ENCODE measurements at regions not wholly inside any gene's neighbourhood (a gene's known extent, or its start where the extent isn't known, plus 50 kb on each side); places are given as distances from the start of the nearest gene placed in this dataset.

DNA sequence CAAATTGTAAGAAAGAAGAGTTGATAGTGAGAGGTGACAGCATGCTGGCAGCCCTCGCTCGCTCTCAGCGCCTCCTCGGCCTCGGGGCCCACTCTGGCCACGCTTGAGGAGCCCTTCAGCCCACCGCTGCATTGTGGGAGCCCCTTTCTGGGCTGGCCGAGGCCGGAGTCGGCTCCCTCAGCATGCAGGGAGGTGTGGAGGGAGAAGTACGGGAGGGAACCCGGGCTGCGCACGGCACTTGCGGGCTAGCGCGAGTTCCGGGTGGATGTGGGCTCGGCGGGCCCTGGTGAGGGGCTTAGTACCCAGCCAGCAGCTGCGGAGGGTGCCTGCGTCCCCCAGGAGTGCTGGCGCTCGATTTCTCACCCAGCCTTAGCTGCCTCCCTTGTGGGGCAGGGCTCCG is 539.7 kb upstream of the CCDC179 start:
- DNase-seq (no peak), ATAC-seq (no peak)
- no peaks in the 10 kb centered on the region for H3K4me1 Mint-ChIP-seq
- Histone ChIP-seq H3K4me3 (ENCODE audit: low read length) (no peak overlapping the region), H3K4me1 (ENCODE audit: control insufficient read depth in 2 of 2, insufficient read depth in 2 of 2, low read length in 2 of 2) (no peaks in the 10 kb centered on the region), H3K36me3 (ENCODE audit: control insufficient read depth in 2 of 3, insufficient read depth in 3 of 3, low read length in 3 of 3) (no peaks in the 10 kb centered on the region), H3K27ac (ENCODE audit: low read depth, low read length) (no peak overlapping the region), H3K27me3 (ENCODE audit: control insufficient read depth in 2 of 2, insufficient read depth in 2 of 2, low read length in 2 of 2) (no peaks in the 10 kb centered on the region), H3K9me3 (ENCODE audit: control insufficient read depth in 2 of 3, low read length in 3 of 3) (peaks cover 0 to 11% (median 0%) of the 10 kb centered on the region in 3 experiments)
- H3K27me3 Mint-ChIP-seq: no peaks in the 10 kb centered on the region
- H3K4me3 Mint-ChIP-seq: no peak overlapping the region
- intact Hi-C loops (cut with micrococcal nuclease): no loop called here
- H3K27ac Mint-ChIP-seq: no peak overlapping the region
- peaks cover 0 to 11% (median 5%) of the 10 kb centered on the region in 11 donors for H3K9me3 Mint-ChIP-seq
- H3K36me3 Mint-ChIP-seq: no peaks in the 10 kb centered on the region
- ChIA-PET CTCF (no interaction called here), POLR2A (no interaction called here)

DNA sequence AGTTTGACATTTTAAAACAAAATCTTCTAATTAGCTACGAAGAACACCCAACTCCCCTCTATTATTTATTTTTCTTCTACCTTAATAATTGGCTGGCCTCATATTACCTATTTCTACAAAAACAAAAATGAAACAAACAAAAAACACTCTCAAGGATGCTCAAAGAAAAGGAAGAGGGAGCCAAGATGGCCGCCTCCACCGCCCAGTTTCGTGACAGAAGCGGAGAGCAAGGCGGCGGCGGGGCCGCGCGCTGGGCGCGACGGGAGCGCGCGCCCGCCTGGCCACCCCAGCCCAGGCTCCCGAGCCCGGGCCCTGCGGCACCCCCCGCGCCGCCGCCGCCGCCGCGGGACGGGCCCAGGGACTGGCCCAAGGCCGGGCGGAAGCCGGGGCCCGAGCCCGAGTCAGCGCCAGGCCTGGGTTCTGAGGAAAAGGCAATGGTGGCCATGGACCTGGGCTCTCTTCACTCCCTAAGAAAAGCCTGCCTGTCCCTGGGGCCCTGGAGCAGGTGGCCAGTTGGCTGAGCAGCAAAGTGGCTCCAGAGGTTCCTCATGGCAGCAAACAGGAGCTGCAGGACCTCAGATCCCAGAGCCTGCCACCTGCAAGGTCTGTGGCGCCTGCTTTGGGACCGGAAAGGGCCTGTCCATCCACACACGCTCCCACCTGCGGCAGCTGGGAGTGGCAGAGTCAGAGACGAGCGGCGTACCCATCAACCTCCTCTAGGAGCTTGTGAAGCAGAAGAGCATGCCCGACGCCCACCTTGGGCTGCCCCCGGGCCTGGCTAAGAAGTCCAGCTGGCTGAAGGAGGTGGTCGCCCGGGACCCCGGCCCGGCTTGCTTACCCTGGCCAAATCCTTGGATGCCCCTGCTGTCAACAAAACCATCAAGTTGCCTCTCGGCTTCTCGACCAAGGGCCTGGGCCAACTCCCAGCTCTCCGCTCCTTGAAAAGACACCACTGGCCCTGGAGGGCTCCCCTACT is 543.2 kb upstream of the CCDC179 start:
- Histone ChIP-seq H3K4me3 (ENCODE audit: low read length) (no peak overlapping the region), H3K27ac (ENCODE audit: low read depth, low read length) (no peak overlapping the region), H3K27me3 (ENCODE audit: control insufficient read depth in 2 of 2, insufficient read depth in 2 of 2, low read length in 2 of 2) (no peaks in the 10 kb centered on the region), H3K9me3 (ENCODE audit: control insufficient read depth in 2 of 3, low read length in 3 of 3) (peaks cover 0 to 16% (median 0%) of the 10 kb centered on the region in 3 experiments), H3K36me3 (ENCODE audit: control insufficient read depth in 2 of 3, insufficient read depth in 3 of 3, low read length in 3 of 3) (no peaks in the 10 kb centered on the region), H3K4me1 (ENCODE audit: control insufficient read depth in 2 of 2, insufficient read depth in 2 of 2, low read length in 2 of 2) (no peaks in the 10 kb centered on the region)
- intact Hi-C loops (cut with micrococcal nuclease): no loop called here
- Mint-ChIP-seq H3K9me3 (peaks cover 0 to 22% (median 8%) of the 10 kb centered on the region in 11 donors), H3K27me3 (no peaks in the 10 kb centered on the region), H3K36me3 (no peaks in the 10 kb centered on the region), H3K4me3 (no peak overlapping the region), H3K27ac (no peak overlapping the region), H3K4me1 (no peaks in the 10 kb centered on the region)
- ChIA-PET POLR2A (no interaction called here), CTCF (interaction anchor here (0.6 kb wide), 1 partner anchor 881 kb away, joined by 3 read pairs; no protein-coding TSS in a partner anchor)
- ATAC-seq (no peak), DNase-seq (no peak)

GRCh38 chr11:23404225-23405160 is 544.2 kb upstream of the CCDC179 start:
- no peak for ATAC-seq
- intact Hi-C loops (cut with micrococcal nuclease): no loop called here
- CTCF ChIA-PET: interaction anchor here (0.6 kb wide), 1 partner anchor 880 kb away, joined by 3 read pairs; no protein-coding TSS in a partner anchor
- H3K9me3 ChIP-seq (ENCODE audit: control insufficient read depth in 2 of 3, low read length in 3 of 3): peaks cover 0 to 16% (median 0%) of the 10 kb centered on the region in 3 experiments
- Mint-ChIP-seq H3K27ac (peak overlapping the region in 1 of 9 donors; percentile 16), H3K9me3 (peaks cover 5 to 29% (median 8%) of the 10 kb centered on the region in 11 donors), H3K4me3 (no peak overlapping the region), H3K4me1 (no peaks in the 10 kb centered on the region), H3K27me3 (no peaks in the 10 kb centered on the region), H3K36me3 (no peaks in the 10 kb centered on the region)
- POLR2A ChIA-PET: no interaction called here
- H3K4me1 ChIP-seq (ENCODE audit: control insufficient read depth in 2 of 2, insufficient read depth in 2 of 2, low read length in 2 of 2): no peaks in the 10 kb centered on the region
- no peak overlapping the region for H3K27ac ChIP-seq (ENCODE audit: low read depth, low read length)
- H3K4me3 ChIP-seq (ENCODE audit: low read length): no peak overlapping the region
- no peaks in the 10 kb centered on the region for H3K36me3 ChIP-seq (ENCODE audit: control insufficient read depth in 2 of 3, insufficient read depth in 3 of 3, low read length in 3 of 3)
- H3K27me3 ChIP-seq (ENCODE audit: control insufficient read depth in 2 of 2, insufficient read depth in 2 of 2, low read length in 2 of 2): no peaks in the 10 kb centered on the region
- DNase-seq: no peak

GRCh38 chr11:23405350-23405937 is 545.2 kb upstream of the CCDC179 start:
- peak; percentile 8 for ATAC-seq

DNA sequence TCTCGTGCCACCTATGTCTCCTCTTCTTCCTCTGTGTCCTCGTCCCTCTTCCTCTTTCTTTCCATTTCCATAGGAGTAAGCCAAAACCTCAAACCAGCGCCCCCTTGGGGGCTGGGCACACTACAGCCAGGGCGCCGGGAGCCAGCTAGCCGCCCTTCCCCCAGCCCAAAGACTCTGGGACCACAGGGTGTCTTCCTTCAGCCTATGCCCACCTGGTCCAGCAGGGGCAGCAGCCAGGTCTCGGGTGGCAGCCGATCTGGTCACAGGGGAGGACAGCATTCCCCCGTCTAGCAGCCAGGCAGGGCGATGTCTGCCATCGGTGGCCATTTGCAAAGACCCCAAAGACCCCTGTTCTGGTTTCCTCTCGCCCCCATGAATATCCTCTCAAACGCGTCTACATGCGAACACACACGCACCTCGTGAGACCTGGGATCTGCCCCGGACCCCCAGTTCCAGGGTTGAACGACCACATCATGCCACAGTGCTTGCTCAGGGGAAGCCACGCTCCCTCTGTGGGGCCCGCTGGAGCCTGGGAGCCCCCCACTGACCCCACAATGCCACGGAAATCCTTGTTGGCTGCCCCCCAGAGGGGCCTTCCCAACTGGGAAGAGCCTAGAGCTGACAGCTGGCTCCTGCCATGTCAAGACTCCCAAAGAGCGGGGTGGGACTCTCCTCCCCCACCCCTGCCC is 546.0 kb upstream of the CCDC179 start:
- no peaks in the 10 kb centered on the region for H3K27me3 Mint-ChIP-seq
- no peaks in the 10 kb centered on the region for H3K27me3 ChIP-seq (ENCODE audit: control insufficient read depth in 2 of 2, insufficient read depth in 2 of 2, low read length in 2 of 2)
- H3K27ac ChIP-seq (ENCODE audit: low read depth, low read length): no peak overlapping the region
- no peak overlapping the region for H3K27ac Mint-ChIP-seq
- no peaks in the 10 kb centered on the region for H3K4me1 Mint-ChIP-seq
- H3K4me1 ChIP-seq (ENCODE audit: control insufficient read depth in 2 of 2, insufficient read depth in 2 of 2, low read length in 2 of 2): no peaks in the 10 kb centered on the region
- H3K36me3 ChIP-seq (ENCODE audit: control insufficient read depth in 2 of 3, insufficient read depth in 3 of 3, low read length in 3 of 3): no peaks in the 10 kb centered on the region
- H3K9me3 Mint-ChIP-seq: peaks cover 6 to 40% (median 15%) of the 10 kb centered on the region in 11 donors
- H3K36me3 Mint-ChIP-seq: no peaks in the 10 kb centered on the region
- peaks cover 0 to 16% (median 0%) of the 10 kb centered on the region in 3 experiments for H3K9me3 ChIP-seq (ENCODE audit: control insufficient read depth in 2 of 3, low read length in 3 of 3)
- ChIA-PET CTCF (no interaction called here), POLR2A (no interaction called here)
- H3K4me3 ChIP-seq (ENCODE audit: low read length): no peak overlapping the region
- no peak for ATAC-seq
- intact Hi-C loops (cut with micrococcal nuclease): no loop called here
- no peak for DNase-seq
- no peak overlapping the region for H3K4me3 Mint-ChIP-seq

More at GRCh38 chr11:23405350-23405937, 545.2 kb upstream of the CCDC179 start:
- ChIA-PET POLR2A (no interaction called here), CTCF (no interaction called here)
- no peak overlapping the region for H3K27ac Mint-ChIP-seq
- intact Hi-C loops (cut with micrococcal nuclease): no loop called here
- no peak overlapping the region for H3K4me3 Mint-ChIP-seq
- Histone ChIP-seq H3K27ac (ENCODE audit: low read depth, low read length) (no peak overlapping the region), H3K36me3 (ENCODE audit: control insufficient read depth in 2 of 3, insufficient read depth in 3 of 3, low read length in 3 of 3) (no peaks in the 10 kb centered on the region), H3K27me3 (ENCODE audit: control insufficient read depth in 2 of 2, insufficient read depth in 2 of 2, low read length in 2 of 2) (no peaks in the 10 kb centered on the region), H3K9me3 (ENCODE audit: control insufficient read depth in 2 of 3, low read length in 3 of 3) (peaks cover 0 to 16% (median 0%) of the 10 kb centered on the region in 3 experiments), H3K4me1 (ENCODE audit: control insufficient read depth in 2 of 2, insufficient read depth in 2 of 2, low read length in 2 of 2) (no peaks in the 10 kb centered on the region), H3K4me3 (ENCODE audit: low read length) (no peak overlapping the region)
- peaks cover 4 to 32% (median 11%) of the 10 kb centered on the region in 11 donors for H3K9me3 Mint-ChIP-seq
- H3K4me1 Mint-ChIP-seq: no peaks in the 10 kb centered on the region
- no peaks in the 10 kb centered on the region for H3K27me3 Mint-ChIP-seq
- H3K36me3 Mint-ChIP-seq: no peaks in the 10 kb centered on the region
- DNase-seq: no peak

DNA sequence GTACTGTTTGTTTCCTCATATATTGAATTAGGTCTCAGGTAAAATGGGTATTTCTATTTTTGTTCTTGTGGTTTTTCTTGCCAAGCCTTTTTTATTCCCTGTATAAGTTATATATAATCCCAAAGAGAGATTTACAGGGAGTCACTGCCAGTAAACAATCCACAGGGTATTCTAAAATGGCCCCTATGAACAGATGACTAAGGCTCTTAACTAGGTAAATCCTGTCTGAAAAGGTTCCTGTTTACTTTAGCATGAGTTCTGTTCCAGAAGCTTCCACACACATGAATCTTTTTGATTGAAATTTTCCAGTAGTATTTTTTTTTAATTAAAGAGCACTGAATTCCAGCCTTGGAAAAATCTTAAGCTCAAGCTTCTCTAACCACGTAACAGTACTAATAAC is 552.8 kb upstream of the CCDC179 start:
- H3K9me3 ChIP-seq (ENCODE audit: control insufficient read depth in 2 of 3, low read length in 3 of 3): no peaks in the 10 kb centered on the region
- no peaks in the 10 kb centered on the region for H3K27me3 ChIP-seq (ENCODE audit: control insufficient read depth in 2 of 2, insufficient read depth in 2 of 2, low read length in 2 of 2)
- H3K4me1 Mint-ChIP-seq: no peaks in the 10 kb centered on the region
- no peak overlapping the region for H3K4me3 Mint-ChIP-seq
- CTCF ChIA-PET: no interaction called here
- no peaks in the 10 kb centered on the region for H3K27me3 Mint-ChIP-seq
- H3K36me3 Mint-ChIP-seq: no peaks in the 10 kb centered on the region
- H3K27ac ChIP-seq (ENCODE audit: low read depth, low read length): no peak overlapping the region
- POLR2A ChIA-PET: no interaction called here
- H3K4me3 ChIP-seq (ENCODE audit: low read length): no peak overlapping the region
- no peaks in the 10 kb centered on the region for H3K36me3 ChIP-seq (ENCODE audit: control insufficient read depth in 2 of 3, insufficient read depth in 3 of 3, low read length in 3 of 3)
- no peak for ATAC-seq
- DNase-seq: no peak
- H3K9me3 Mint-ChIP-seq: peaks cover 10 to 40% (median 18%) of the 10 kb centered on the region in 11 donors
- intact Hi-C loops (cut with micrococcal nuclease): no loop called here
- H3K4me1 ChIP-seq (ENCODE audit: control insufficient read depth in 2 of 2, insufficient read depth in 2 of 2, low read length in 2 of 2): no peaks in the 10 kb centered on the region
- H3K27ac Mint-ChIP-seq: no peak overlapping the region

Measured in naive thymus-derived CD4-positive, alpha-beta T cell (primary cell).